ENCODE measurements at regions not wholly inside any gene's neighbourhood (a gene's known extent, or its start where the extent isn't known, plus 50 kb on each side); places are given as distances from the start of the nearest gene placed in this dataset.
"Not testable (repeated sequence)": the region's sequence is repeated elsewhere in the genome, so short reads cannot be mapped to it uniquely, and the experiment has no call there.

- CTCF ChIA-PET; H3K4me1 Mint-ChIP-seq (ENCODE audit: low read depth); H3K4me3 Mint-ChIP-seq; H3K36me3 Mint-ChIP-seq (ENCODE audit: low read depth); DNase-seq; H3K27ac Mint-ChIP-seq; H3K27me3 Mint-ChIP-seq (ENCODE audit: low read depth); intact Hi-C loops (cut with micrococcal nuclease): not testable (repeated sequence)
- H3K9me3 Mint-ChIP-seq: peaks cover 19% of the 10 kb centered on the region
Observed at GRCh38 chr6:94785081-94785480, 792.3 kb upstream of the MANEA start.

- Mint-ChIP-seq H3K36me3 (ENCODE audit: low read depth) (no peaks in the 10 kb centered on the region), H3K27ac (no peak overlapping the region), H3K9me3 (peaks cover 1% of the 10 kb centered on the region), H3K4me1 (ENCODE audit: low read depth) (no peaks in the 10 kb centered on the region), H3K27me3 (ENCODE audit: low read depth) (no peaks in the 10 kb centered on the region), H3K4me3 (no peak overlapping the region)
- no peak for DNase-seq
- intact Hi-C loops (cut with micrococcal nuclease): no loop called here
- CTCF ChIA-PET: no interaction called here
Observed at GRCh38 chr6:94769197-94769596, 808.1 kb upstream of the MANEA start.

GRCh38 chr6:94751641-94752329, 825.5 kb upstream of the MANEA start:
- CTCF ChIA-PET: no interaction called here
- no peaks in the 10 kb centered on the region for H3K36me3 Mint-ChIP-seq (ENCODE audit: low read depth)
- no peaks in the 10 kb centered on the region for H3K27me3 Mint-ChIP-seq (ENCODE audit: low read depth)
- no peak overlapping the region for H3K27ac Mint-ChIP-seq
- peaks cover 8% of the 10 kb centered on the region for H3K9me3 Mint-ChIP-seq
- H3K4me3 Mint-ChIP-seq: no peak overlapping the region
- DNase-seq: no peak
- H3K4me1 Mint-ChIP-seq (ENCODE audit: low read depth): no peaks in the 10 kb centered on the region
- intact Hi-C loops (cut with micrococcal nuclease): no loop called here

- CTCF ChIA-PET: no interaction called here
- Mint-ChIP-seq H3K4me3 (no peak overlapping the region), H3K27me3 (ENCODE audit: low read depth) (no peaks in the 10 kb centered on the region), H3K4me1 (ENCODE audit: low read depth) (no peaks in the 10 kb centered on the region), H3K27ac (no peak overlapping the region), H3K36me3 (ENCODE audit: low read depth) (no peaks in the 10 kb centered on the region), H3K9me3 (peaks cover 6% of the 10 kb centered on the region)
- no peak for DNase-seq
- intact Hi-C loops (cut with micrococcal nuclease): no loop called here
Observed at GRCh38 chr6:94736236-94736635, 841.1 kb upstream of the MANEA start.

- no peak overlapping the region for H3K27ac Mint-ChIP-seq
- H3K27me3 Mint-ChIP-seq (ENCODE audit: low read depth): no peaks in the 10 kb centered on the region
- no peaks in the 10 kb centered on the region for H3K36me3 Mint-ChIP-seq (ENCODE audit: low read depth)
- H3K4me3 Mint-ChIP-seq: no peak overlapping the region
- H3K9me3 Mint-ChIP-seq: peaks cover 4% of the 10 kb centered on the region
- no peak for DNase-seq
- H3K4me1 Mint-ChIP-seq (ENCODE audit: low read depth): no peaks in the 10 kb centered on the region
- intact Hi-C loops (cut with micrococcal nuclease): no loop called here
- CTCF ChIA-PET: no interaction called here
Observed at GRCh38 chr6:94735270-94735669, 842.1 kb upstream of the MANEA start.

GRCh38 chr6:94734751-94735150, 842.6 kb upstream of the MANEA start:
- H3K36me3 Mint-ChIP-seq (ENCODE audit: low read depth): no peaks in the 10 kb centered on the region
- no peaks in the 10 kb centered on the region for H3K27me3 Mint-ChIP-seq (ENCODE audit: low read depth)
- no peak overlapping the region for H3K4me3 Mint-ChIP-seq
- intact Hi-C loops (cut with micrococcal nuclease): no loop called here
- no peak for DNase-seq
- CTCF ChIA-PET: interaction anchor here (0.6 kb wide), 1 partner anchor 1609 kb away, joined by 3 read pairs; no protein-coding TSS in a partner anchor
- no peaks in the 10 kb centered on the region for H3K4me1 Mint-ChIP-seq (ENCODE audit: low read depth)
- H3K27ac Mint-ChIP-seq: no peak overlapping the region
- H3K9me3 Mint-ChIP-seq: peaks cover 4% of the 10 kb centered on the region

GRCh38 chr6:94733066-94733465, 844.3 kb upstream of the MANEA start:
- no peak for DNase-seq
- intact Hi-C loops (cut with micrococcal nuclease): no loop called here
- Mint-ChIP-seq H3K4me1 (ENCODE audit: low read depth) (no peaks in the 10 kb centered on the region), H3K27me3 (ENCODE audit: low read depth) (no peaks in the 10 kb centered on the region), H3K27ac (no peak overlapping the region), H3K36me3 (ENCODE audit: low read depth) (no peaks in the 10 kb centered on the region), H3K4me3 (no peak overlapping the region), H3K9me3 (peaks cover 6% of the 10 kb centered on the region)
- CTCF ChIA-PET: no interaction called here

GRCh38 chr6:94727710-94728109, 849.6 kb upstream of the MANEA start:
- Mint-ChIP-seq H3K36me3 (ENCODE audit: low read depth) (no peaks in the 10 kb centered on the region), H3K27ac (no peak overlapping the region), H3K9me3 (peaks cover 19% of the 10 kb centered on the region), H3K4me3 (no peak overlapping the region), H3K27me3 (ENCODE audit: low read depth) (no peaks in the 10 kb centered on the region), H3K4me1 (ENCODE audit: low read depth) (no peaks in the 10 kb centered on the region)
- no peak for DNase-seq
- intact Hi-C loops (cut with micrococcal nuclease): no loop called here
- CTCF ChIA-PET: no interaction called here

GRCh38 chr6:94721459-94721858, 855.9 kb upstream of the MANEA start:
- DNase-seq: no peak
- H3K4me3 Mint-ChIP-seq: no peak overlapping the region
- peaks cover 16% of the 10 kb centered on the region for H3K9me3 Mint-ChIP-seq
- CTCF ChIA-PET: no interaction called here
- H3K27me3 Mint-ChIP-seq (ENCODE audit: low read depth): no peaks in the 10 kb centered on the region
- H3K36me3 Mint-ChIP-seq (ENCODE audit: low read depth): no peaks in the 10 kb centered on the region
- H3K27ac Mint-ChIP-seq: no peak overlapping the region
- H3K4me1 Mint-ChIP-seq (ENCODE audit: low read depth): no peaks in the 10 kb centered on the region
- intact Hi-C loops (cut with micrococcal nuclease): no loop called here

- Mint-ChIP-seq H3K27ac (no peak overlapping the region), H3K4me1 (ENCODE audit: low read depth) (no peaks in the 10 kb centered on the region), H3K4me3 (no peak overlapping the region), H3K27me3 (ENCODE audit: low read depth) (no peaks in the 10 kb centered on the region), H3K36me3 (ENCODE audit: low read depth) (no peaks in the 10 kb centered on the region), H3K9me3 (peaks cover under 1% of the 10 kb centered on the region)
- intact Hi-C loops (cut with micrococcal nuclease): no loop called here
- DNase-seq: no peak
- CTCF ChIA-PET: no interaction called here
Observed at GRCh38 chr6:94713446-94713845, 863.9 kb upstream of the MANEA start.

GRCh38 chr6:94698773-94699172, 878.6 kb upstream of the MANEA start:
- intact Hi-C loops (cut with micrococcal nuclease): no loop called here
- no peak for DNase-seq
- Mint-ChIP-seq H3K27me3 (ENCODE audit: low read depth) (no peaks in the 10 kb centered on the region), H3K4me1 (ENCODE audit: low read depth) (no peaks in the 10 kb centered on the region), H3K36me3 (ENCODE audit: low read depth) (no peaks in the 10 kb centered on the region), H3K27ac (no peak overlapping the region), H3K9me3 (peaks cover 7% of the 10 kb centered on the region), H3K4me3 (no peak overlapping the region)
- CTCF ChIA-PET: no interaction called here

- H3K9me3 Mint-ChIP-seq; CTCF ChIA-PET; intact Hi-C loops (cut with micrococcal nuclease); H3K27me3 Mint-ChIP-seq (ENCODE audit: low read depth); H3K4me3 Mint-ChIP-seq; H3K4me1 Mint-ChIP-seq (ENCODE audit: low read depth); DNase-seq; H3K27ac Mint-ChIP-seq; H3K36me3 Mint-ChIP-seq (ENCODE audit: low read depth): not testable (repeated sequence)
Observed at GRCh38 chr6:94687255-94687654, 890.1 kb upstream of the MANEA start.

- Mint-ChIP-seq H3K9me3 (no peaks in the 10 kb centered on the region), H3K4me3 (no peak overlapping the region), H3K27ac (no peak overlapping the region), H3K4me1 (ENCODE audit: low read depth) (no peaks in the 10 kb centered on the region), H3K27me3 (ENCODE audit: low read depth) (no peaks in the 10 kb centered on the region), H3K36me3 (ENCODE audit: low read depth) (no peaks in the 10 kb centered on the region)
- intact Hi-C loops (cut with micrococcal nuclease): no loop called here
- DNase-seq: no peak
- CTCF ChIA-PET: no interaction called here
Observed at GRCh38 chr6:94683409-94683808, 893.9 kb upstream of the MANEA start.
